ENCODE measurements at regions not wholly inside any gene's neighbourhood (a gene's known extent, or its start where the extent isn't known, plus 50 kb on each side); places are given as distances from the start of the nearest gene placed in this dataset.

GRCh38 chr13:105184201-105184600, 1351.3 kb downstream of the EFNB2 start:
- TF ChIP-seq POLR2A (IDR thresholded peaks at IDR 0.05): no peak
- no peak for TF ChIP-seq CTCF (IDR thresholded peaks at IDR 0.05)
